Parathyroid adenoma (tissue), 2 donors: ENCODE measurements at regions not wholly inside any gene's neighbourhood (a gene's known extent, or its start where the extent isn't known, plus 50 kb on each side); places are given as distances from the start of the nearest gene placed in this dataset.

Source experiments
- H2AFZ ChIP-seq: fragments of 300-600 bp; sonication (generic); one replicate; pipeline ENCODE4 v1.7.0; 2017; ENCODE audit warnings: antibody characterized with exemption, mild to moderate bottlenecking
- H3K27ac ChIP-seq: fragments of 300-600 bp; sonication (generic); one replicate; pipeline ENCODE4 v1.7.0; 2017
- H3K27me3 ChIP-seq: fragments of 300-600 bp; sonication (generic); one replicate; pipeline ENCODE4 v1.7.0; 2017; ENCODE audit warnings: low read length; ENCODE audit not compliant: control insufficient read depth, insufficient read depth
- H3K36me3 ChIP-seq: fragments of 300-600 bp; sonication (generic); one replicate; pipeline ENCODE4 v1.7.0; 2017; ENCODE audit warnings: low read length; ENCODE audit not compliant: control insufficient read depth, insufficient read depth
- H3K4me1 ChIP-seq: fragments of 300-600 bp; sonication (generic); one replicate; pipeline ENCODE4 v1.7.0; 2017; ENCODE audit warnings: control low read depth
- H3K4me2 ChIP-seq: fragments of 300-600 bp; sonication (generic); one replicate; pipeline ENCODE4 v1.7.0; 2017; ENCODE audit warnings: low read length
- H3K4me3 ChIP-seq: fragments of 300-600 bp; sonication (generic); one replicate; pipeline ENCODE4 v1.7.0; 2017; ENCODE audit warnings: low read depth, low read length
- H3K79me2 ChIP-seq: fragments of 300-600 bp; sonication (generic); one replicate; pipeline ENCODE4 v1.7.0; 2017; ENCODE audit warnings: control low read depth
- H3K9ac ChIP-seq: fragments of 300-600 bp; sonication (generic); one replicate; pipeline ENCODE4 v1.7.0; 2017; ENCODE audit warnings: mild to moderate bottlenecking
- H3K9me3 ChIP-seq: fragments of 300-600 bp; sonication (generic); one replicate; pipeline ENCODE4 v1.7.0; 2017; ENCODE audit warnings: low read length; ENCODE audit not compliant: control insufficient read depth
- TF ChIP-seq, protein P1 (sequence below): fragments of 300-600 bp; sonication (generic); IDR thresholded peaks from one replicate; pipeline ENCODE4 v1.7.0; 2017; ENCODE audit warnings: antibody characterized with exemption, mild to moderate bottlenecking
- donor health status: primary hyperparathyroidism.

DNA sequence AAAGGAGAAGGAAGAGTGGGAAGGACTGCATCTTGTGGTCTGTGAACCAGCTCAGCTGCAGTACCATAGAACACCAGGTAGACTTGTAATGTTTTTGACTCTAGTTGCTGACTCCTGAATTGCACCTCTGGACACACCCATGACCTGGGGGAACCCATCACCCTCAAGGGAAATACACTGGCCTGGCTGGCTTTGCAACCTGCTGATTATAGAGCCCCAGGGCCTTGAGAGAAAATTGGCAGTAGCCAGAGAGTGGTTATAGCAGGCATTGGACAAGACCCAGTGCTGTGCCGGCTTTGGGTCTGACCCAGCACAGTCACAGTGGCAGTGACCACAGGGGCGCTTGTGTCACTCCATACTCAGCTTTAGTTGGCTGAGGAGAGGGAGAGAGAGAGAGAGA, 902.3 kb downstream of the GRID1 start:
- no peaks in the 10 kb centered on the region for H3K27me3 ChIP-seq
- TF ChIP-seq, protein P1, sequence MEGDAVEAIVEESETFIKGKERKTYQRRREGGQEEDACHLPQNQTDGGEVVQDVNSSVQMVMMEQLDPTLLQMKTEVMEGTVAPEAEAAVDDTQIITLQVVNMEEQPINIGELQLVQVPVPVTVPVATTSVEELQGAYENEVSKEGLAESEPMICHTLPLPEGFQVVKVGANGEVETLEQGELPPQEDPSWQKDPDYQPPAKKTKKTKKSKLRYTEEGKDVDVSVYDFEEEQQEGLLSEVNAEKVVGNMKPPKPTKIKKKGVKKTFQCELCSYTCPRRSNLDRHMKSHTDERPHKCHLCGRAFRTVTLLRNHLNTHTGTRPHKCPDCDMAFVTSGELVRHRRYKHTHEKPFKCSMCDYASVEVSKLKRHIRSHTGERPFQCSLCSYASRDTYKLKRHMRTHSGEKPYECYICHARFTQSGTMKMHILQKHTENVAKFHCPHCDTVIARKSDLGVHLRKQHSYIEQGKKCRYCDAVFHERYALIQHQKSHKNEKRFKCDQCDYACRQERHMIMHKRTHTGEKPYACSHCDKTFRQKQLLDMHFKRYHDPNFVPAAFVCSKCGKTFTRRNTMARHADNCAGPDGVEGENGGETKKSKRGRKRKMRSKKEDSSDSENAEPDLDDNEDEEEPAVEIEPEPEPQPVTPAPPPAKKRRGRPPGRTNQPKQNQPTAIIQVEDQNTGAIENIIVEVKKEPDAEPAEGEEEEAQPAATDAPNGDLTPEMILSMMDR: no peak
- H3K36me3 ChIP-seq: no peaks in the 10 kb centered on the region
- H3K4me2 ChIP-seq: no peak overlapping the region
- no peaks in the 10 kb centered on the region for H3K9me3 ChIP-seq
- H3K4me1 ChIP-seq: no peaks in the 10 kb centered on the region
- H3K27ac ChIP-seq: no peak overlapping the region
- H2AFZ ChIP-seq: no peak overlapping the region
- H3K9ac ChIP-seq: no peak overlapping the region
- H3K4me3 ChIP-seq: no peak overlapping the region
- H3K79me2 ChIP-seq: no peaks in the 10 kb centered on the region

DNA sequence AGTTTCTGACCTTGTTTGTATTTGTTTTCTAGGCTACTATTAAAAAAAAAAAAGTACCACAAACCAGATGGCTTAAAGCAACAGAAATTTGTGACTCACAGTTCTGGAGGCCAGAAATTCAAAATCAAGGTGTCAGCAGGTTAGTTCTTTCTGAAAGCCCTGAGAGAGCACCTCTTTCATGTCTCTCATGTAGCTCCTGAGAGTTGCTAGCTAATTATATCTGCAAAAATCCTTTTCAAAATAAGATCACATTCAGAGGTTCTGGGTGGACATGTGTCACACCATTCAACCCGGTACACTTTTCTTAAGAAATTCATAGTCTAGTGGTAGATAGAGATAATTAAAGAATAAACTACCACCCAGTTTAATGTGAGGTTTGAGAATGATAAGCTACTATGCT, 888.6 kb downstream of the GRID1 start:
- TF ChIP-seq, protein P1: no peak
- peaks cover 4% of the 10 kb centered on the region for H3K9me3 ChIP-seq
- H3K9ac ChIP-seq: no peak overlapping the region
- no peak overlapping the region for H3K4me3 ChIP-seq
- no peak overlapping the region for H3K4me2 ChIP-seq
- no peak overlapping the region for H2AFZ ChIP-seq
- H3K27ac ChIP-seq: no peak overlapping the region
- no peaks in the 10 kb centered on the region for H3K36me3 ChIP-seq
- H3K27me3 ChIP-seq: no peaks in the 10 kb centered on the region
- no peaks in the 10 kb centered on the region for H3K4me1 ChIP-seq
- H3K79me2 ChIP-seq: no peaks in the 10 kb centered on the region

DNA sequence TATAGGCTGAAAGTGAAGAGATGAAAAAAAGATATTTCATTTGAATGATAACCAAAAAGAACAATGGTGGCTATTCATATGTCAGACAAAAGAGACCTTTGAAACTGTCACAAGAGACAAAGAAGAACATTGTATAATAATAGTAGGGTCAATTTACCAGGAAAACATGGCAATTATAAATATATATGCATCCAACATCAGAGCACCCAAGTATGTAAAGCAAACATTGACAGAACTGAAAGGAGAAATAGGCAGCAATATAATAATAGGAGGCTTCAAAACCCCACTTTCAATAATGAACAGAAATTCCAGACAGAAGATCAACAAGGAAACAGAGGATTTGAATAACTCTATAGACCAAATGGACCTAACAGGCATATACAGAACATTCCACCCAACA, 876.2 kb downstream of the GRID1 start:
- Histone ChIP-seq H3K4me3 (no peak overlapping the region), H3K9me3 (no peaks in the 10 kb centered on the region), H2AFZ (no peak overlapping the region), H3K36me3 (no peaks in the 10 kb centered on the region), H3K4me1 (no peaks in the 10 kb centered on the region), H3K27me3 (no peaks in the 10 kb centered on the region), H3K9ac (no peak overlapping the region), H3K4me2 (no peak overlapping the region), H3K27ac (no peak overlapping the region), H3K79me2 (no peaks in the 10 kb centered on the region)
- TF ChIP-seq, protein P1: no peak

DNA sequence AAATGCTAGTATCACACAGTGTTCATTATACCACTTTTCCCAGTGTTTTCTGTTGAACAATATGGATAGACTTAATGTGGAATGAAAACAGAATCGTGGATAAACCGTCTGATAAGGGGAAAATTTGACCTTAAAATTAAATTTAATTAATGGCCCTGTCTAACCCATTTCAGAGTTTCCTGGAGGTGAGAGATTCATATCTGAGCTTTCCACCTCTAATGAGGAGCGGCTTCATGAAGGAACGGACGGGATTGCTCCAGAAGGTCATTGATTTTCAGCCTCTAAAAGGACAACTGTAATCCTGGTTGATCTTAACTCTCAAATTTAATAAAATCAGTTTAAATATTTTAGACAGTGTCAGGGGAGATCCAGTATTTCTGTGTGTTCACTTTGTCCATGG, 874.9 kb downstream of the GRID1 start:
- TF ChIP-seq, protein P1: no peak
- H2AFZ ChIP-seq: no peak overlapping the region

DNA sequence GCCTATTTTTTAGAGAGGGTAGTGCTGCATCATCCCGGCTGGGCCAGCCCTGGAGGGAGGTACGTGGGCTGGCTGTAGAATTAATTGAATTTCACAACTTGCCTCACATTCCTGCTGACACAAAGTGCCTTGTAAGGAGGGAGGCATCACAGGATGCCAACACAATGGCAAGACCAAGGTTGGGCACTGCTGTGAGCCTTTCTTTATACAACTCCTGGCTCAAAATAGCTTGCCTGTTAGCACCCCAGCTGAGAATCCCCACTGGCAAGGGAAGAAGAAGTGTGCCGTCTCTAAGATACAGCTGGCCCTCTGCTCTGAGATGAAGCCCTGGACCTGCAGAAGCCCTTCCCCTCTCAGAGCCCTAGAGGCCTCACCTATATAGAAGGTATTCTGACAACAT, 873.9 kb downstream of the GRID1 start:
- Histone ChIP-seq H3K9me3 (no peaks in the 10 kb centered on the region), H3K27ac (no peak overlapping the region), H2AFZ (no peak overlapping the region), H3K4me2 (no peak overlapping the region), H3K36me3 (no peaks in the 10 kb centered on the region), H3K79me2 (no peaks in the 10 kb centered on the region), H3K4me1 (no peaks in the 10 kb centered on the region), H3K4me3 (no peak overlapping the region), H3K27me3 (no peaks in the 10 kb centered on the region), H3K9ac (no peak overlapping the region)
- TF ChIP-seq, protein P1: no peak

More for the DNA sequence above, 874.9 kb downstream of the GRID1 start:
- Histone ChIP-seq H3K36me3 (no peaks in the 10 kb centered on the region), H3K79me2 (no peaks in the 10 kb centered on the region), H3K4me3 (no peak overlapping the region), H3K27me3 (no peaks in the 10 kb centered on the region), H3K9me3 (no peaks in the 10 kb centered on the region), H3K27ac (no peak overlapping the region), H3K4me1 (no peaks in the 10 kb centered on the region), H3K9ac (no peak overlapping the region), H3K4me2 (no peak overlapping the region)
